ENCODE measurements at regions not wholly inside any gene's neighbourhood (a gene's known extent, or its start where the extent isn't known, plus 50 kb on each side); places are given as distances from the start of the nearest gene placed in this dataset.

DNA sequence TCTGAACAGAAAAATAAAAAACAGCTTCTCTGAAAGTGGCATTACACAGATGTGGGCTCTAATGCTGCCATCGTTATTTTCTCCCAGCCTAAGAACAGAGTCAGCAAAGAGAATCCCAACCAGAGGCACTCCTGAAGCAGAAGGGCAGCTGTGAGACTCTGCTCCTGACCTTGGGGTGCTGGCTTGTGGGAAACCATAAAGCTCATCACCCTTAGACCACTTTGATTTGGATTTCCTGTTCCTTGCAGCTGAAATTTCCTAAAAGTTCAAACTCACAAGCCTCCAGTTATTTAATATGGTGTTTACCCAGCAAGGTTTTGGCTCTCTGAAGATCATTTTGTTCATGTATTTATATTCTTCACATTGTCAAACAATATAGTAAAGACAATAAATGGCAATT is 814.8 kb downstream of the TNS3 start:
- no peak overlapping the region for H3K4me3 ChIP-seq
- no peak for TF ChIP-seq Cebpa-rat (IDR thresholded peaks at IDR 0.05)
- 0 out of 22 replicates have a peak overlapping the region, but pooled peaks of 5 of the 11 experiments have one; percentile 4 to 30 (median 13) for H3K4me2 ChIP-seq
- no peaks in the 10 kb centered on the region for H4K20me1 ChIP-seq
- H3K27ac ChIP-seq, result no peak overlapping the region
- H3K27me3 ChIP-seq, result no peaks in the 10 kb centered on the region
- H3K9me3 ChIP-seq (replicated peaks in 1 of 11), result peaks cover 15 to 34% (median 21%) of the 10 kb centered on the region in 11 experiments
- no peak overlapping the region for H3K9ac ChIP-seq
- H3K4me1 ChIP-seq, result peaks cover 4 to 26% (median 12%) of the 10 kb centered on the region in 10 experiments; a peak in 13 of 20 replicates
- no peaks in the 10 kb centered on the region for H3K36me3 ChIP-seq

DNA sequence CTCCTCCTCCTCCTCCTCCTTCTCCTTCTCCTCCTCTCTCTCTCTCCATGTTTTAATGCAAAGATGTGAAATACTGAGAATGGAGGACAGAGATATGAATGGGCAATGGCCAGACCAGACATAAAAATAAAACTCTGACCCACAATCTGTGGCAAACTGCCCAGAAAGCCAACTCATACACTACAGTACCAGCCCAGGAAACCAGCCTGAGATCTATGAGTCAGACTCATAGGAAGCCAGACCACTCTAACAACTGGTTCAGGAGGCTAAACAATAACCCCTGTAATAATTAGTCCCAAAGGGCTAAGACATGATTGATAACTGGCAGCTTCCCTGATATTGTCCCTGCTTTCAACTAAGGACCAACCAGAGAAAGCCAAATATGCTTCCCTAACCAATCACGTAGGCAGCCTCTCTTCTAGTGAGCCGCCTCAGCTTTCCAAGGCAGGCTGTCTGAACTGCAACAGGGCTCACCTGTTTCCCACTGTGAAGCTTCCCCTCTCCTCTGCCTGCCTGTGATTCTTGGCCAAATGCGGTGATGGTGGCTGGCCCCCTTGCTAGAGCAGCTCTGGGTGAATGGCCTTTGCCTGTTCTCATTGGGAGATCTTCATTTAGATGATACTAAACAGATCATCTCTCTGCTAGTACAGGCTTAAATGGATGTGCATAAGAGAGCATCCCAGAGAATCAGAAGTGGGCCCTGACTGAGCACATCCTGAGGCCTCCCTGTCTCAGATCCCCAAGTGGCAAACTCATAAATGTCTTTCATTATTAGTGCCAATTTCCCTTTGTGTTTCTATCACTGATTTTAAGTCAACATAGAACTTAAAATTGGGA is 817.6 kb downstream of the TNS3 start:
- H3K4me1 ChIP-seq, result peaks cover 4 to 26% (median 12%) of the 10 kb centered on the region in 10 experiments; a peak in 13 of 20 replicates
- peaks cover 12 to 24% (median 14%) of the 10 kb centered on the region in 11 experiments for H3K9me3 ChIP-seq (replicated peaks in 1 of 11)
- no peak overlapping the region for H3K9ac ChIP-seq
- no peak overlapping the region for H3K4me3 ChIP-seq
- H3K27ac ChIP-seq, result peak overlapping the region in 5 of 11 experiments; percentile 2 to 64 (median 20); a peak in 5 of 22 replicates
- no peaks in the 10 kb centered on the region for H4K20me1 ChIP-seq
- peak overlapping the region in 7 of 11 experiments; percentile 19 to 74 (median 59); a peak in 12 of 22 replicates for H3K4me2 ChIP-seq
- TF ChIP-seq Cebpa-rat (IDR thresholded peaks at IDR 0.05), result no peak
- no peaks in the 10 kb centered on the region for H3K36me3 ChIP-seq
- H3K27me3 ChIP-seq, result no peaks in the 10 kb centered on the region

DNA sequence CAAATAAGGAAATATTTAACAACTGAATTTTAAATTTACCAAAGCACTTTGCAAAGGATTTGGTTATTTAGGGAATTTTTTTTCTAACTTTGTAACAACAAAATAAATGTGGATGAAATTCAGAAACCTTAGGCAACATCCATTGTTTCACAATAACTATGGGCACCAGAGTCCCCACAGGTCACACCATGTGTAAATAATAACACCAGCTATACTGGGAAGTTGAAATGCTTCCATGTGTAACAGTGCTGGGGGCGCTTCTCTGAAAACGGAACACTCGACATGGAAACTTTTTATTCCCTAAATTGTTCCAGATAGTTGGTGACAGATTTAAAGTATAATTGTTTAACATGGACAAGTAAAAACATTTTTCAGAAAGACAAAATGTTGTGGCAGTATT is 818.6 kb downstream of the TNS3 start:
- Histone ChIP-seq H3K36me3 (no peaks in the 10 kb centered on the region), H4K20me1 (no peaks in the 10 kb centered on the region), H3K4me2 (peak overlapping the region in 5 of 11 experiments; percentile 19 to 74 (median 66); a peak in 9 of 22 replicates), H3K4me1 (peaks cover 4 to 26% (median 12%) of the 10 kb centered on the region in 10 experiments; a peak in 13 of 20 replicates), H3K9ac (no peak overlapping the region), H3K9me3 (replicated peaks in 1 of 11) (peaks cover 3 to 14% (median 5%) of the 10 kb centered on the region in 11 experiments; a peak in 17 of 22 replicates), H3K27me3 (no peaks in the 10 kb centered on the region), H3K27ac (peak overlapping the region in 2 of 11 experiments; percentile 54 to 64; a peak in 4 of 22 replicates), H3K4me3 (no peak overlapping the region)
- no peak for TF ChIP-seq Cebpa-rat (IDR thresholded peaks at IDR 0.05)

DNA sequence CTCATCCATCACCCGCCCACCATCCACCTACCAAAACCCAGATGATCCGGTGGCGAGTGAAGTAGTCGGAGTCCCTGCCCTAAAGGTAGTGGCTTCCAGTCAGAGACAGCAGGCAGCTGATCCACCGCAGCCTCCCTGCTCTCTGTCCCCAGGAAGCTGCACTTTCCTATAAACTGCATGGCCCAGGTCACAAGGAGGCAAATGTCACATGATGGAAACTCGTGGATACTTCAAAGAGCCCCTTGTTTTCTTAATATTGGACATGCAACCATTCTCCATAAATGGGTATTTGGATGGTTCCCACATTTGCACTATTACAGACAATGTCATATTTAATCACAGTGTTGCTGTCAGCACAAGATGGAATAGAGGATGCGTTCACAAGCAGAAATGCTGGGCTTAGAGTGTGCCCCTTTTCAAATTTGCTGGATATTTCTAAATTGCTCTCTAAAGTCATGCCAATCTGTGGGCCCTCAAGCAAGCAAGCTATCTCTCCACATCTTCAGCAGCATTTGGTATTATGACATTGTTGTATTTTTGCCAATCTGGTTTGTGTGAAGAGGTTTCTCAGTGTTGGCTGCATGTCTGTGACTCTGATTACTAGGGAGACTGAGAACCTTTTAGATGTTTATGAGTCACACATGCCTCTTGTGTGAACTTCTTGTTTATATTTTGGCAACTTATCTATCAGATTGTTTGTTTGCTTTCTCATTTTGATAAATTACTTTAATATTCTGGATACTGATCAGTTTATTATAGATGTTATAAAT is 822.0 kb downstream of the TNS3 start:
- H3K9ac ChIP-seq, result no peak overlapping the region
- H3K9me3 ChIP-seq (replicated peaks in 1 of 11), result no peaks in the 10 kb centered on the region
- no peaks in the 10 kb centered on the region for H4K20me1 ChIP-seq
- H3K36me3 ChIP-seq, result no peaks in the 10 kb centered on the region
- H3K4me1 ChIP-seq, result peaks cover 0 to 29% (median 15%) of the 10 kb centered on the region in 10 experiments; a peak in 13 of 20 replicates
- no peak overlapping the region for H3K4me2 ChIP-seq
- no peaks in the 10 kb centered on the region for H3K27me3 ChIP-seq
- TF ChIP-seq Cebpa-rat (IDR thresholded peaks at IDR 0.05), result no peak
- no peak overlapping the region for H3K27ac ChIP-seq
- H3K4me3 ChIP-seq, result no peak overlapping the region

DNA sequence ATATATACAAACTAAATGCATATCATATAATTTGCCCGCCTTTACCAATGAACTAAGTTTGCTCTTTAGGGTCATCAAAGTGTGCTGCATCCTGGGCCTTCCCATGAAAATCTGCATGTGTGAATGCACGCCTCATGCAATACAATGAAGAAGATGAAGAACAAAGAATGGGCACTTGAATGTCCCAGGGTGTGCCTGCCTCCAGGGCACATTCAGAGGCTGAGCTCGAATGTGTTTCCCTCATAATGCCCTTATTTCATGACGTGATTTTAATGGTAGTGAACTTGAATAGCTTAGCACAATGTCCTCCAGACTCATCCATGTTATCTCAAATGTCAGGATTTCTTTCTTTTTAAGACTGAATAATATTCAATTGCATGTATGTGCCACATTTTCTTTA is 824.9 kb downstream of the TNS3 start:
- Histone ChIP-seq H3K4me1 (peaks cover 0 to 32% (median 15%) of the 10 kb centered on the region in 10 experiments; a peak in 12 of 20 replicates), H3K4me3 (no peak overlapping the region), H3K27ac (no peak overlapping the region), H3K36me3 (no peaks in the 10 kb centered on the region), H3K27me3 (no peaks in the 10 kb centered on the region), H4K20me1 (no peaks in the 10 kb centered on the region), H3K9me3 (replicated peaks in 1 of 11) (no peaks in the 10 kb centered on the region), H3K4me2 (no peak overlapping the region), H3K9ac (no peak overlapping the region)
- TF ChIP-seq Cebpa-rat (IDR thresholded peaks at IDR 0.05), result no peak

DNA sequence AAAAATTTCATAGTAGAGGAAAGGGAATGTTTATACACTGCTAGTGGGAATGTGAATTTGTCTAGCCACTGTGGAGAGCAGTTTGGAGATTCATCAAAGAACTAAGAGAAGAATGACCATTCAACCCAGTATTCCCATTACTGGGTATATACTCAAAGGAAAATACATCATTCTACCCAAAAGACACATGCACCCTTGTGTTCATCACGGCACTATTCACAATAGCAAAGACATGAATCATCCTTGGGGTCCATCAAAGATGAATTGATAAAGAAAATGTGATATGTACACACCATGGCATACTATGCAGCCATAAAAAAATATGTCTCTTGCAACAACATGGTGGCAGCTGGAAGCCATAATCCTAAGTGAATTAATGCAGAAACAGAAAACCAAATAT is 825.7 kb downstream of the TNS3 start:
- Histone ChIP-seq H3K27ac (no peak overlapping the region), H3K4me3 (no peak overlapping the region)
- TF ChIP-seq Cebpa-rat (IDR thresholded peaks at IDR 0.05), result no peak

DNA sequence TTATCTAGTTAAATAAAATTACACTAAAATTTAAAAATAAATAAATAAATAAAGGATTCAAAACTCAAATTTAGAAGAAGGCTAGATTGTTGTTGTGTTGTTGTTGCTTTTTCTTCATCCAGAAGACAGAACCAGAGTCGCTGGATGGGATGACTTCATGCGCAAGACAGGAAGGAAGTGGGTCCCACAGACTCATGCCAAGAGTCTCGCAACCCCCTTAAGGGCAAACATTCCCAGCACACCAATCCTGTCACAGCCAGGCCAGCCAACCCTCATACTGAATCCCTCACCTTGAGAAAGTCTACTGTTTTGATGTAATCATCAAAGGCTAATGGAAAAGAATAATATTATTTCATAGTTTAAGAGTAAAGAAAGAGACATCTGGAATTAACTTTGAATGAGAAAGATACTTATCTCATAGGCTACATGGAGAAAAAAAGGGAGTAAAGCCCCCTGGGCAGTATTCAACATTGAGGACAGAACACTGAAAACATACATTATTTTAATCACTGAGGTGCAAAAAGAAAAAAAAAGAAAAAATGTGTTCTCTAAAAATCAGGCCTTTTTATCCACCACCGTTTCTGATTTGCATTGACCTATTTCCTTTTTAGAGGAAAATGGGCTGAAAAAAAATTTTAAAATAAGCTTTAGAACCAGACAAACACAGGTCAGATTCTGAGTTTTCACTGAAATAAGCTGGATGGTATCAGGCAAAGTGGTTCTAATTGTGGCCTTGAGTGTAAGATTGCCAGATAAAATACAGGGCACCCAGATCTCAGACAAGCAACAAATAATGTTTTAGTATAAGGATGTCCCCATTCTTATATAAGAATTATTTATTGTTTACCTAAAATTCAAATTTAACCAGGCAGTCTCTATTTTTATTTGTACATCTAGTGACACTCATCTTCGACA is 826.5 kb downstream of the TNS3 start:
- Histone ChIP-seq H3K4me2 (peak overlapping the region in 7 of 11 experiments; percentile 35 to 61 (median 50); a peak in 12 of 22 replicates), H3K27ac (peak overlapping the region in 1 of 11 experiments; percentile 41; a peak in 1 of 22 replicates), H3K9me3 (replicated peaks in 1 of 11) (no peaks in the 10 kb centered on the region), H3K36me3 (no peaks in the 10 kb centered on the region), H3K27me3 (no peaks in the 10 kb centered on the region), H3K4me3 (no peak overlapping the region), H3K9ac (no peak overlapping the region), H4K20me1 (no peaks in the 10 kb centered on the region), H3K4me1 (peaks cover 0 to 40% (median 18%) of the 10 kb centered on the region in 10 experiments; a peak in 12 of 20 replicates)
- TF ChIP-seq Cebpa-rat (IDR thresholded peaks at IDR 0.05), result no peak

More for the DNA sequence above, 825.7 kb downstream of the TNS3 start:
- Histone ChIP-seq H3K36me3 (no peaks in the 10 kb centered on the region), H3K4me1 (peaks cover 0 to 40% (median 18%) of the 10 kb centered on the region in 10 experiments; a peak in 12 of 20 replicates), H3K4me2 (no peak overlapping the region), H3K27me3 (no peaks in the 10 kb centered on the region), H4K20me1 (no peaks in the 10 kb centered on the region), H3K9ac (no peak overlapping the region), H3K9me3 (replicated peaks in 1 of 11) (no peaks in the 10 kb centered on the region)

DNA sequence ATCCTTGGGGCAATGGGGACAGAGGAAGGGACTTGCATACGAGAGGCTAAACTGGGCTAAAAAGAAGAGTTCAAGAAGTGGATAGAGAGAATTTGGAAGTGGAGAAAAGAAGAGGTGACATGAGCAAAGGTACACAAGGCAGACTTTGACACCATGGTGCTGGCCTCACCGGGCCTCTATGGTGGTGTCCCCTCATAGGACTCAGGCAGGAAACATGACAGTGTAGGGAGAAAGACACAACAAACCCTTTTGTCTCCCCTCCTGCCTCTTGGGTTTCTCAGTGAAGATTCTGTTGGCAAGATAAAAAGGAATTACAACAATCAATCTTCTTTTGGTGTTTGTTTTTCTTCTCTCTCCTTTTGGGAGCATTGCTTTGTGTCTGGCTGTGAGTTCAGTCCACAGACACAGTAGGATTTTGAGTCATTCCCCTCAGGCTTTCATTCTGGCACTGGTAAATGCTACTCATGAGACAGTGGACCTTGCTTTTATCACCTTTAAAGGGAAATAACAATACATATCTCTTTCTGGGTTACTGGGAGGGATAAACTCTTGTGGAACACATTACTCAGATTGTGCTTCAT is 827.7 kb downstream of the TNS3 start:
- TF ChIP-seq Cebpa-rat (IDR thresholded peaks at IDR 0.05), result no peak
- Histone ChIP-seq H4K20me1 (no peaks in the 10 kb centered on the region), H3K4me2 (peak overlapping the region in 3 of 11 experiments; percentile 44 to 58 (median 56); a peak in 3 of 22 replicates), H3K27me3 (no peaks in the 10 kb centered on the region), H3K36me3 (no peaks in the 10 kb centered on the region), H3K9me3 (replicated peaks in 1 of 11) (no peaks in the 10 kb centered on the region), H3K4me3 (no peak overlapping the region), H3K4me1 (peaks cover 0 to 40% (median 18%) of the 10 kb centered on the region in 10 experiments; a peak in 12 of 20 replicates), H3K27ac (peak overlapping the region in 3 of 11 experiments; percentile 5 to 41 (median 8); a peak in 3 of 22 replicates), H3K9ac (no peak overlapping the region)
